Activated T-cell treated with anti-CD3 and anti-CD28 coated beads, Interleukin-2, amount 50 U/mL, for 24 hours (primary cell): ENCODE measurements at regions not wholly inside any gene's neighbourhood (a gene's known extent, or its start where the extent isn't known, plus 50 kb on each side); places are given as distances from the start of the nearest gene placed in this dataset.
"Not testable (repeated sequence)": the region's sequence is repeated elsewhere in the genome, so short reads cannot be mapped to it uniquely, and the experiment has no call there.

Experiments
- DNase-seq: peaks from one replicate; pipeline ENCODE4 v3.0.0-alpha.2; 2020
- H3K27ac Mint-ChIP-seq: 2 replicates; pipeline ENCODE4 v1.8.0; 2020; ENCODE audit warnings: mild to moderate bottlenecking, mixed read lengths
- H3K27me3 Mint-ChIP-seq: 2 replicates; pipeline ENCODE4 v1.8.0; 2020; ENCODE audit warnings: mixed read lengths
- H3K36me3 Mint-ChIP-seq: 2 replicates; pipeline ENCODE4 v1.8.0; 2020; ENCODE audit warnings: low read depth, mixed read lengths
- H3K4me1 Mint-ChIP-seq: 2 replicates; pipeline ENCODE4 v1.8.0; 2020; ENCODE audit warnings: low read depth, mixed read lengths
- H3K4me3 Mint-ChIP-seq: 2 replicates; pipeline ENCODE4 v1.8.0; 2020; ENCODE audit warnings: mild to moderate bottlenecking, moderate library complexity, mixed read lengths
- H3K9me3 Mint-ChIP-seq: 2 replicates; pipeline ENCODE4 v1.8.0; 2020; ENCODE audit warnings: mixed read lengths

- H3K9me3 Mint-ChIP-seq, result peaks cover 2% of the 10 kb centered on the region
- no peak overlapping the region for H3K27ac Mint-ChIP-seq
- H3K36me3 Mint-ChIP-seq, result no peaks in the 10 kb centered on the region
- no peaks in the 10 kb centered on the region for H3K27me3 Mint-ChIP-seq
- H3K4me3 Mint-ChIP-seq, result no peak overlapping the region
- no peaks in the 10 kb centered on the region for H3K4me1 Mint-ChIP-seq
- no peak for DNase-seq
These were observed 687.9 kb upstream of the ACVR2A start for GRCh38 chr2:147156970-147157369.

- H3K27me3 Mint-ChIP-seq, result peaks cover 5% of the 10 kb centered on the region
- no peaks in the 10 kb centered on the region for H3K9me3 Mint-ChIP-seq
- no peaks in the 10 kb centered on the region for H3K4me1 Mint-ChIP-seq
- no peak for DNase-seq
- no peaks in the 10 kb centered on the region for H3K36me3 Mint-ChIP-seq
- no peak overlapping the region for H3K4me3 Mint-ChIP-seq
- H3K27ac Mint-ChIP-seq, result no peak overlapping the region
These were observed 694.6 kb upstream of the ACVR2A start for GRCh38 chr2:147150241-147150635.

GRCh38 chr2:147149575-147150240 is 695.1 kb upstream of the ACVR2A start:
- Mint-ChIP-seq H3K27me3 (peaks cover 5% of the 10 kb centered on the region), H3K27ac (no peak overlapping the region), H3K36me3 (no peaks in the 10 kb centered on the region), H3K4me1 (no peaks in the 10 kb centered on the region), H3K9me3 (no peaks in the 10 kb centered on the region), H3K4me3 (no peak overlapping the region)
- DNase-seq, result no peak

GRCh38 chr2:147147802-147148201 is 697.0 kb upstream of the ACVR2A start:
- H3K4me3 Mint-ChIP-seq, result no peak overlapping the region
- H3K9me3 Mint-ChIP-seq, result no peaks in the 10 kb centered on the region
- no peak overlapping the region for H3K27ac Mint-ChIP-seq
- no peak for DNase-seq
- no peaks in the 10 kb centered on the region for H3K36me3 Mint-ChIP-seq
- no peaks in the 10 kb centered on the region for H3K4me1 Mint-ChIP-seq
- H3K27me3 Mint-ChIP-seq, result peaks cover 5% of the 10 kb centered on the region

GRCh38 chr2:147141930-147142329 is 702.9 kb upstream of the ACVR2A start:
- no peaks in the 10 kb centered on the region for H3K9me3 Mint-ChIP-seq
- no peaks in the 10 kb centered on the region for H3K36me3 Mint-ChIP-seq
- H3K4me1 Mint-ChIP-seq, result no peaks in the 10 kb centered on the region
- no peak overlapping the region for H3K4me3 Mint-ChIP-seq
- DNase-seq, result no peak
- no peak overlapping the region for H3K27ac Mint-ChIP-seq
- H3K27me3 Mint-ChIP-seq, result peaks cover 2% of the 10 kb centered on the region

GRCh38 chr2:147139732-147140131 is 705.1 kb upstream of the ACVR2A start:
- H3K36me3 Mint-ChIP-seq, H3K9me3 Mint-ChIP-seq, H3K4me1 Mint-ChIP-seq, DNase-seq, H3K27me3 Mint-ChIP-seq, H3K4me3 Mint-ChIP-seq, H3K27ac Mint-ChIP-seq: not testable (repeated sequence)

- Mint-ChIP-seq H3K4me3 (no peak overlapping the region), H3K4me1 (no peaks in the 10 kb centered on the region), H3K9me3 (no peaks in the 10 kb centered on the region), H3K27me3 (peaks cover 2% of the 10 kb centered on the region), H3K36me3 (no peaks in the 10 kb centered on the region), H3K27ac (no peak overlapping the region)
- no peak for DNase-seq
These were observed 707.1 kb upstream of the ACVR2A start for GRCh38 chr2:147137711-147138110.

GRCh38 chr2:147135376-147135775 is 709.5 kb upstream of the ACVR2A start:
- H3K9me3 Mint-ChIP-seq, result no peaks in the 10 kb centered on the region
- no peak overlapping the region for H3K4me3 Mint-ChIP-seq
- DNase-seq, result no peak
- H3K36me3 Mint-ChIP-seq, result no peaks in the 10 kb centered on the region
- H3K27me3 Mint-ChIP-seq, result peaks cover 2% of the 10 kb centered on the region
- no peaks in the 10 kb centered on the region for H3K4me1 Mint-ChIP-seq
- H3K27ac Mint-ChIP-seq, result no peak overlapping the region

- DNase-seq, result no peak
- H3K27ac Mint-ChIP-seq, result no peak overlapping the region
- H3K9me3 Mint-ChIP-seq, result no peaks in the 10 kb centered on the region
- H3K4me3 Mint-ChIP-seq, result no peak overlapping the region
- H3K4me1 Mint-ChIP-seq, result no peaks in the 10 kb centered on the region
- no peaks in the 10 kb centered on the region for H3K27me3 Mint-ChIP-seq
- no peaks in the 10 kb centered on the region for H3K36me3 Mint-ChIP-seq
These were observed 711.4 kb upstream of the ACVR2A start for GRCh38 chr2:147133286-147133908.

GRCh38 chr2:147125145-147125544 is 719.7 kb upstream of the ACVR2A start:
- Mint-ChIP-seq H3K4me3 (no peak overlapping the region), H3K27ac (no peak overlapping the region), H3K4me1 (no peaks in the 10 kb centered on the region), H3K27me3 (peaks cover 10% of the 10 kb centered on the region), H3K36me3 (no peaks in the 10 kb centered on the region), H3K9me3 (peaks cover 13% of the 10 kb centered on the region)
- DNase-seq, result no peak

GRCh38 chr2:147122944-147123343 is 721.9 kb upstream of the ACVR2A start:
- Mint-ChIP-seq H3K4me3 (no peak overlapping the region), H3K36me3 (no peaks in the 10 kb centered on the region), H3K4me1 (no peaks in the 10 kb centered on the region), H3K27me3 (peaks cover 8% of the 10 kb centered on the region), H3K27ac (no peak overlapping the region), H3K9me3 (peaks cover 13% of the 10 kb centered on the region)
- no peak for DNase-seq

GRCh38 chr2:147110962-147111361 is 733.9 kb upstream of the ACVR2A start:
- Mint-ChIP-seq H3K36me3 (no peaks in the 10 kb centered on the region), H3K27ac (no peak overlapping the region), H3K4me3 (no peak overlapping the region), H3K27me3 (peaks cover 3% of the 10 kb centered on the region), H3K9me3 (peaks cover 2% of the 10 kb centered on the region), H3K4me1 (no peaks in the 10 kb centered on the region)
- DNase-seq, result no peak

- Mint-ChIP-seq H3K27me3 (peaks cover 3% of the 10 kb centered on the region), H3K36me3 (no peaks in the 10 kb centered on the region), H3K27ac (no peak overlapping the region), H3K4me3 (no peak overlapping the region), H3K9me3 (peaks cover 2% of the 10 kb centered on the region), H3K4me1 (no peaks in the 10 kb centered on the region)
- no peak for DNase-seq
These were observed 734.5 kb upstream of the ACVR2A start for GRCh38 chr2:147110317-147110716.

- H3K4me1 Mint-ChIP-seq, result no peaks in the 10 kb centered on the region
- H3K36me3 Mint-ChIP-seq, result no peaks in the 10 kb centered on the region
- H3K27ac Mint-ChIP-seq, result no peak overlapping the region
- DNase-seq, result no peak
- peaks cover 3% of the 10 kb centered on the region for H3K27me3 Mint-ChIP-seq
- H3K4me3 Mint-ChIP-seq, result no peak overlapping the region
- H3K9me3 Mint-ChIP-seq, result peaks cover 2% of the 10 kb centered on the region
These were observed 735.5 kb upstream of the ACVR2A start for GRCh38 chr2:147109291-147109690.

- no peak overlapping the region for H3K4me3 Mint-ChIP-seq
These were observed 736.3 kb upstream of the ACVR2A start for GRCh38 chr2:147108548-147108947.

More at GRCh38 chr2:147108548-147108947, 736.3 kb upstream of the ACVR2A start:
- Mint-ChIP-seq H3K36me3 (no peaks in the 10 kb centered on the region), H3K27me3 (peaks cover 3% of the 10 kb centered on the region), H3K4me1 (no peaks in the 10 kb centered on the region), H3K9me3 (peaks cover 2% of the 10 kb centered on the region), H3K27ac (no peak overlapping the region)
- DNase-seq, result no peak
